Transverse colon (tissue), 4 donors: ENCODE measurements at regions not wholly inside any gene's neighbourhood (a gene's known extent, or its start where the extent isn't known, plus 50 kb on each side); places are given as distances from the start of the nearest gene placed in this dataset.

Experiments used
- CTCF ChIP-seq, 5 experiments: fragments of 200-600 bp in 3 of 5; fragments of 450-650 bp in 2 of 5; sonication (generic) in 3 of 5; IDR thresholded peaks; 1 replicate in 2 of 5; 2 replicates in 3 of 5; pipeline ENCODE4 v1.5.1; 2016 to 2017; ENCODE audit warnings: antibody characterized with exemption in 5 of 5, inconsistent platforms in 3 of 5, mild to moderate bottlenecking in 2 of 5, moderate library complexity in 1 of 5
- EP300 ChIP-seq: sonication (generic); formaldehyde crosslinking; IDR thresholded peaks from one replicate; pipeline ENCODE4 v1.6.1; 2017; ENCODE audit warnings: antibody characterized with exemption, low read depth
- POLR2AphosphoS5 ChIP-seq, 3 donors: sonication (generic); formaldehyde crosslinking; IDR thresholded peaks; one replicate each; pipeline ENCODE4 v1.6.1; 2016; ENCODE audit warnings: antibody characterized with exemption in 3 of 3

GRCh38 chr10:118971187-118971586 is 58.3 kb upstream of the NANOS1 start:
- TF ChIP-seq CTCF (IDR thresholded peaks at IDR 0.05) (no peak), EP300 (no peak), POLR2AphosphoS5 (IDR thresholded peaks at IDR 0.05) (no peak)
